GM23248 (cell line): ENCODE measurements at regions not wholly inside any gene's neighbourhood (a gene's known extent, or its start where the extent isn't known, plus 50 kb on each side); places are given as distances from the start of the nearest gene placed in this dataset.

Experiments used
- DNase-seq: peaks from one replicate; pipeline ENCODE4 v3.0.0-alpha.2; 2015
- H2AFZ ChIP-seq: fragments of 200-600 bp; sonication (generic); 2 replicates; pipeline ENCODE4 v1.6.1; 2016; ENCODE audit warnings: antibody characterized with exemption
- H3F3A ChIP-seq: fragments of 200-600 bp; sonication (generic); 2 replicates; pipeline ENCODE4 v1.6.1; 2016; ENCODE audit warnings: mild to moderate bottlenecking, antibody characterized with exemption, mixed run types; ENCODE audit not compliant: insufficient read depth
- H3K27ac ChIP-seq: fragments of 200-600 bp; sonication (generic); 2 replicates; pipeline ENCODE4 v1.5.1; 2016; ENCODE audit warnings: mild to moderate bottlenecking
- H3K27me3 ChIP-seq: fragments of 200-600 bp; sonication (generic); replicated peaks from 2 replicates; pipeline ENCODE4 v1.6.1; 2016; ENCODE audit warnings: mild to moderate bottlenecking; ENCODE audit not compliant: insufficient read depth
- H3K36me3 ChIP-seq: fragments of 200-600 bp; sonication (generic); 2 replicates; pipeline ENCODE4 v1.6.1; 2016; ENCODE audit warnings: low read depth, mild to moderate bottlenecking
- H3K4me1 ChIP-seq: fragments of 200-600 bp; sonication (generic); 2 replicates; pipeline ENCODE4 v1.6.1; 2016; ENCODE audit warnings: mild to moderate bottlenecking; ENCODE audit not compliant: insufficient read depth
- H3K4me2 ChIP-seq: fragments of 200-600 bp; sonication (generic); one replicate; pipeline ENCODE4 v1.6.1; 2016; ENCODE audit warnings: mild to moderate bottlenecking; ENCODE audit not compliant: unreplicated experiment
- H3K4me3 ChIP-seq: fragments of 200-600 bp; sonication (generic); 2 replicates; pipeline ENCODE4 v1.5.1; 2016; ENCODE audit warnings: mild to moderate bottlenecking
- H3K79me2 ChIP-seq: fragments of 200-600 bp; sonication (generic); 2 replicates; pipeline ENCODE4 v1.6.1; 2016; ENCODE audit warnings: mild to moderate bottlenecking; ENCODE audit not compliant: insufficient read depth
- H3K9ac ChIP-seq: fragments of 200-600 bp; sonication (generic); 2 replicates; pipeline ENCODE4 v1.6.1; 2016; ENCODE audit warnings: mild to moderate bottlenecking
- H3K9me2 ChIP-seq: fragments of 200-600 bp; sonication (generic); 2 replicates; pipeline ENCODE4 v1.6.1; 2016; ENCODE audit warnings: mixed run types, mild to moderate bottlenecking, moderate library complexity; ENCODE audit not compliant: insufficient read depth
- H3K9me3 ChIP-seq: fragments of 200-600 bp; sonication (generic); one replicate; pipeline ENCODE4 v1.6.1; 2017; ENCODE audit warnings: low read depth
- H4K20me1 ChIP-seq: fragments of 200-600 bp; sonication (generic); 2 replicates; pipeline ENCODE4 v1.6.0; 2016; ENCODE audit not compliant: insufficient read depth
- EZH2 ChIP-seq: fragments of 200-600 bp; sonication (generic); IDR thresholded peaks from 2 replicates; pipeline ENCODE4 v1.6.1; 2018; ENCODE audit warnings: antibody characterized with exemption, mild to moderate bottlenecking; ENCODE audit not compliant: insufficient read depth, poor library complexity, severe bottlenecking
- EZH2phosphoT487 ChIP-seq: fragments of 200-600 bp; sonication (generic); IDR thresholded peaks from 2 replicates; pipeline ENCODE4 v1.6.1; 2018; ENCODE audit warnings: antibody characterized with exemption, moderate library complexity, mild to moderate bottlenecking, low read depth; ENCODE audit not compliant: insufficient read depth
- WGBS, 2 experiments: methylation state at CpG; one replicate each; pipeline ENCODE4 v1.1.6; 2015 to 2017; ENCODE audit warnings: low lambda C conversion rate in 2 of 2, low coverage in 1 of 2; ENCODE audit errors: missing lambda C conversion rate in 2 of 2; 5-methylcytosine and 5-hydroxymethylcytosine counted together
- in situ Hi-C: fragments of 300-500 bp; cut with MboI; formaldehyde crosslinking; loops from 2 replicates; pipeline ENCODE4 v1.15.0; 2020

DNA sequence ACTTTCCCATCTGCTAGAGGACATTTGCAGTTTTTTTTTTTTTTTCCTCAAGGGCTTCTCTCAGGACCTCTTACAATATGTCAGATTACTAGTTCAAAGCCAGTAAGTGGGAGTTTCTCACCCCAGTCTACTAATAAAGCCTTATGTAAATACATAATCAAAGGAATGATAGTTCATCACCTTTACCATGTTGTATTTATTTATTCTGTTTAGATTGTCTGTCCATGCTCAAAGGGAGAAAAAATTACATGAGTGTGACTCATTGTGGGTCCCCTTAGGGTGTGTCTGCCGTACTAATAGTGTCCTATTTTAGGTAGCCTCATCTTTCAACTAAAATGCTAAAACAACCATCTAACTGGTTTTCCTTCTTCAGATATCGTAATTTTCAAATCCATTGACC lies 917.6 kb downstream of the EPHA3 start:
- Histone ChIP-seq H3K27ac (no peak overlapping the region), H3K9me2 (no peaks in the 10 kb centered on the region), H3K4me3 (no peak overlapping the region), H3K9me3 (no peaks in the 10 kb centered on the region), H3K36me3 (no peaks in the 10 kb centered on the region), H3K27me3 (no peaks in the 10 kb centered on the region), H3K9ac (no peak overlapping the region), H3K4me1 (no peaks in the 10 kb centered on the region), H3K4me2 (no peak overlapping the region), H3F3A (no peaks in the 10 kb centered on the region), H4K20me1 (no peaks in the 10 kb centered on the region), H2AFZ (no peak overlapping the region), H3K79me2 (no peaks in the 10 kb centered on the region)
- in situ Hi-C loops: no loop called here
- no peak for TF ChIP-seq EZH2phosphoT487
- no peak for TF ChIP-seq EZH2
- DNase-seq: no peak
- 7 to 11% methylated on average over 2 of the region's 2 CpGs for WGBS, 2 experiments

DNA sequence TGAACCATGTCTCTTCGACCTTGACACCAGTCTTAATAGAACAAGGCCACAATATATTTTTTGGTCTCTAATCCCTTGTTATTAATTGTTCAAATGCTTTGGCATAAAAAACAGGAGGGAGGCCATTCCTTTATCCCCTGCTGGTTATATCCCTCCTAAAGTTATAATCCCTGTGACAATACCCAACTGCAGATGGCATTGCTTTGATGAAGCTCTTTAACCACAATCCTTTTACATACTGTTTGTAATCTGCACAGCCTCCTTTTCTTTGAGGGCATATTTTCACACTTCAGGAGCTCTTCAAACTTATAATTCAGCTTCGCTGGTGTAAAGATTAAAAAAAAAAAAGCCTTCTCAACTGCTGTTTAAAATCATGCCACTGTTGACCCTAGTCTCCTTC lies 919.0 kb downstream of the EPHA3 start:
- Histone ChIP-seq H3K9ac (no peak overlapping the region), H3K36me3 (no peaks in the 10 kb centered on the region), H3K27me3 (no peaks in the 10 kb centered on the region), H4K20me1 (no peaks in the 10 kb centered on the region), H3K4me3 (no peak overlapping the region), H3K79me2 (no peaks in the 10 kb centered on the region), H3K4me1 (no peaks in the 10 kb centered on the region), H3K9me2 (no peaks in the 10 kb centered on the region), H3K27ac (no peak overlapping the region), H3K4me2 (no peak overlapping the region), H2AFZ (no peak overlapping the region), H3F3A (no peaks in the 10 kb centered on the region), H3K9me3 (no peaks in the 10 kb centered on the region)
- TF ChIP-seq EZH2 (no peak), EZH2phosphoT487 (no peak)
- DNase-seq: no peak
- in situ Hi-C loops: no loop called here
- whole genome bisulfite sequencing, 2 experiments: 3 to 5% methylated on average over 2 of the region's 2 CpGs

DNA sequence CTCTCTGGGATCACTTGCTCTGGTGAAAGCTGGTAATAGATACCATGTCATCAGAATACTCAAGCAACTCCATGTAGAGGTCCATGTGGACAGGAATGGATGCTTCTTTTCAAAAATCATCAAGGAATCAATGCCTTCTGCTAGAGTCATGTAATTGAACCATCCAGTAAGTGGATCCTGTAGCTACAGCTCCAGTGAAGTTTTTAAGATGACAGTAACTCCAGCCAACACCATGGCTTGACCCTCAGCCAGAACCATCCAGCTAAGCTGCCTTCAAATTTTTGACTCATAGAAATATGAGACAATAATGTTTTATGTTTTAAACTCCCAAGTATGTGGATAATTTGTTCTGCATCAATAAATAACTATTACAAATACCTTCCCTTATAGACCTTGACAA lies 923.7 kb downstream of the EPHA3 start:
- Histone ChIP-seq H3K4me3 (no peak overlapping the region), H3K9me3 (no peaks in the 10 kb centered on the region), H3K27ac (no peak overlapping the region), H3K79me2 (no peaks in the 10 kb centered on the region), H3K4me2 (no peak overlapping the region), H4K20me1 (no peaks in the 10 kb centered on the region), H3K27me3 (no peaks in the 10 kb centered on the region), H2AFZ (no peak overlapping the region), H3F3A (no peaks in the 10 kb centered on the region), H3K36me3 (no peaks in the 10 kb centered on the region), H3K4me1 (no peaks in the 10 kb centered on the region), H3K9ac (no peak overlapping the region), H3K9me2 (no peaks in the 10 kb centered on the region)
- in situ Hi-C loops: no loop called here
- TF ChIP-seq EZH2 (no peak), EZH2phosphoT487 (no peak)
- DNase-seq: no peak

DNA sequence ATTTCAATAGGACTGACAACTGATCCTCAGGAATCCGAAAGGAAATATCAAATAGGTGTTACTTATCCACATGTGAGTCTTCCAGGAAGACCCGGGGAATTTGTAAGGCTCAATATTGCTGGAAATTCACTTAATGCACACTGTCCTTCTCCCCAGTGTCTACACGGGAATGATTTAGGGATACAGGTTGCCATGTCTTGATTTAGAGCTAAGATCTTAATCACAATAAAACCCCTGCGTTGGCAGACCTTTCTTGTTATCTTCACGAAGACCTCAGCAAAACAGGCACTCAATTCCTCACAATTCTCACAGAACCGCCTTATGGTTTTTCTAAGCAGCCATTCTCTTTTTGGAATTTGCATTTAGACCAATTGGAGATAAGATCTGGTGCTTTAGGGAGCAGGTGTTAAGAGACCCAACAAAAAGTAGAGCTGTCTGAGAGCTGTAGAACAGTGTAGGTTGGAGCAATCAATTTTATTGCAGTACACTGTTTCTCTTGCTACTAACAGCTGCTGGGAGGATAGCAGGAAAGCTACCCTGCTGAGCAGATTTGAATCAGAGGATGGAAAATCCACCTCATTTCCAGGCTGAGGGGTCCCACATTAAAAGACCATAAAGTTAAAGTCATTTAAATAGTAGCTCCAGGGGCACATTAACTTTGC lies 925.7 kb downstream of the EPHA3 start:
- Histone ChIP-seq H3K4me3 (no peak overlapping the region), H3K9me2 (no peaks in the 10 kb centered on the region), H3K9me3 (no peaks in the 10 kb centered on the region), H3K4me1 (no peaks in the 10 kb centered on the region), H2AFZ (no peak overlapping the region), H3K4me2 (no peak overlapping the region), H3K27ac (no peak overlapping the region), H3K27me3 (no peaks in the 10 kb centered on the region), H3K9ac (no peak overlapping the region), H3K79me2 (no peaks in the 10 kb centered on the region), H4K20me1 (no peaks in the 10 kb centered on the region), H3F3A (no peaks in the 10 kb centered on the region), H3K36me3 (no peaks in the 10 kb centered on the region)
- no peak for TF ChIP-seq EZH2
- in situ Hi-C loops: no loop called here
- no peak for DNase-seq
- 25 to 26% methylated on average over 6 of the region's 6 CpGs for WGBS, 2 experiments

DNA sequence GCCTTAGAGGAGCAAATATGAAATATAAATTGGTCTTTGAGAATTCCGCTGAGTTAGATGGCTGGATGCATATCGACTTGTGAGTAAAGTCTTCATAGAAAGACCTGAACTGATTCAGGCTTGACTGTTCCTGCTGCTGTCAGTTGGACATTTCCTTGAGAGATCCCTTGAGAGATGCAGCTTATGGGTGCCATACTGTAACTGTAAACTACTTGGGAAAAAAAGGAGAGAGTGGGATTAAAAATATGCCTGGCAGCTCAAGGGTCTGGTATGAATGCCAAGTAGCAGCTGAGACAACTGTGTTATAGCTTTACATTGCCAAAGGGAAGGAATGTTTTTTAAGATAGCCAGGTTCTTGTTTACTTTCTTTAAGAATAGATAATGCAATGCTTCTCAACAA lies 926.6 kb downstream of the EPHA3 start:
- Histone ChIP-seq H3K9ac (no peak overlapping the region), H2AFZ (no peak overlapping the region), H3K9me3 (no peaks in the 10 kb centered on the region), H4K20me1 (no peaks in the 10 kb centered on the region), H3K27ac (no peak overlapping the region), H3K79me2 (no peaks in the 10 kb centered on the region), H3K4me3 (no peak overlapping the region), H3K36me3 (no peaks in the 10 kb centered on the region), H3K4me2 (no peak overlapping the region), H3F3A (no peaks in the 10 kb centered on the region), H3K4me1 (no peaks in the 10 kb centered on the region), H3K9me2 (no peaks in the 10 kb centered on the region), H3K27me3 (no peaks in the 10 kb centered on the region)
- in situ Hi-C loops: no loop called here
- no peak for TF ChIP-seq EZH2phosphoT487
- 19 to 24% methylated on average over 2 of the region's 2 CpGs for WGBS, 2 experiments
- DNase-seq: no peak
